ENCODE measurements at regions not wholly inside any gene's neighbourhood (a gene's known extent, or its start where the extent isn't known, plus 50 kb on each side); places are given as distances from the start of the nearest gene placed in this dataset.
"Not testable (repeated sequence)": the region's sequence is repeated elsewhere in the genome, so short reads cannot be mapped to it uniquely, and the experiment has no call there.

DNA sequence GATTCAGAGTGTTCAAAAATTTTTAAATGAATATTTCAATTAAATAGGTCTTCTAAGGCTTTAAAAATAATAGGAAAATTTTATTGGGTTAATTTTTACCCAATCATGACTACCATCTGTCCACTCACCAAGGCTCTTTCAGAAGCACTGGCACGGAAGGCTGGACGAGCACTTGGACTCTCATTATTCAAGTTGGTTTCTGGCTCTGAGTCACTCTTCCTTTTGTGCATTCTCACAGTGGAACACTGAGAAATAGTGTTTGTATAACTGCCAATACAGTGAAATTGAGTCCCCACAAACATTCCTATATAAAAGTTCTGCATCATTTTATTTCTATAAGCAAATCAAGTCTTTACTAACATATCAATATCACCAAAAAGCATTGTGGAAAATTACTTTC lies 1149.0 kb downstream of the EFNA5 start:
- DNase-seq: no peak

DNA sequence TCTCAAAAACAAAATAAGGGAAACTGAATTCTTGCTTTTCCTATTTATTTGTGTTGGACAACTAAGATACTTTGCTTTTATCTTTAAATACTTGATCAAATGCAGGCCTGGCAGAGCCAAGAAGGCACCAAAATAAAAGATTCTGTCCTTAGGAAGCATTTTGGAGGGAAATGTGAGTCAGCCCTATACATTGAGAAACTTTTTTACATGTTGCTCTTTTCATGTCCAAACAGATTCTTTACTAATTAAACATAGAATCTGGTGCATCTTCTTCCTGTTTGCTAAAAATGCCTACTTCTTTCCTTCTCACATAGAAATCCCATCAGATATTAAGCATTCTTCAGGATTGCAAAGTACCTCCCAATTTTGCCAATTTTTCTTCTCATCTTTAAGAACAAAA lies 1160.4 kb downstream of the EFNA5 start:
- DNase-seq: no peak

DNA sequence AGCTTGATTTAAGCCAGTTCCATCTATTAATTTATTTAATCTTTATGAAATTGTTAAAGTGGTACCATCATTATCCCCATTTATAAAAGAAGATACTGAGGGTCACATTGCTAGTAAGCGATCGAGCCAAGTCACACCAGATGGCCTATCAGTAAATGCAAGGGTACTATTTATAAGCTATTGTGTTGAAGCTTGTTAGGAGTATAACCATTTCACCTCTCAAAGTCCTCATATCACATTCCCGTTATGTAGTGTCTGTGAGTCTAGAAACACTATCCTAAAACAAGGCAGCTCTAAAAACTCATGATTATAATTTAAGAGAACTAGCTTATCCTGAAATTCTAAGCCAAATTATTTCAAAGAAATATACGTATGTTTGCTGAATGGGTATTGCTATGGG lies 1161.8 kb downstream of the EFNA5 start:
- DNase-seq: no peak

DNA sequence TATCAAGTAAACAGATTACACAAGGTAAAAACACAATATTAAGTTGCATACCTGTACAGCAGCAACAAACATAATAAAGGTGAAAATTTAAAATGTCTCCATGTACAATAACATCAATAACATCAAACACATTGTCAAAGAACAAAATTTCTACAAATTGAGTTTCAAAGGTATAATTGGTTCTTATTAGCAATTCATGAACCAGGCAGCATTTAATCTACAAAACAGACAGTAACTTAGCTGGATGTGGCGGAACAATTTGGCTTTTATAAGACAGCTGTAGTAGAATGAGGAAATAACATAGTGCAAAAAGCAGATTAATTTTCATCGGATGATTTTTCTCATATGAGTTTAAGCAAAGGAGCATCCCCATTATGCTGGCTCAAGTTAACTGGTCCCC lies 1176.8 kb downstream of the EFNA5 start:
- DNase-seq: no peak

DNA sequence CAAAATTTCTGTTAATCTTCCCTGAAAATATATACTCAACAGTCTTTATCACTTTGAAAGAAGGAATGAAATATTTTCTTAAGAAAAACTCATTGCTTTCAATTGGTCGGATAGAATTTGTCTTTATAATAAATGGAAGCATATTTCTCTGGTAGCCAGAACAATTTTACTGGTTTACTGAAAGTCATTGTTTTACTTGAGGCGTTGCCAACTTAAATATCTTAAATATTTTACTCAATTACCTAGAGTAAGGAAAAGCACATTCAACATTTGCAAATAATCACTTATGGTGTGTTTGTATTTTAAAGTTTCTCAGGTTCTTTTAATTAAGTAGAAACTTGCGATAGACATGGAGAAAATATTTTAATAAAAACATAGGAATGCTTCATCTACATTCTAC lies 1181.7 kb downstream of the EFNA5 start:
- no peak for DNase-seq

DNA sequence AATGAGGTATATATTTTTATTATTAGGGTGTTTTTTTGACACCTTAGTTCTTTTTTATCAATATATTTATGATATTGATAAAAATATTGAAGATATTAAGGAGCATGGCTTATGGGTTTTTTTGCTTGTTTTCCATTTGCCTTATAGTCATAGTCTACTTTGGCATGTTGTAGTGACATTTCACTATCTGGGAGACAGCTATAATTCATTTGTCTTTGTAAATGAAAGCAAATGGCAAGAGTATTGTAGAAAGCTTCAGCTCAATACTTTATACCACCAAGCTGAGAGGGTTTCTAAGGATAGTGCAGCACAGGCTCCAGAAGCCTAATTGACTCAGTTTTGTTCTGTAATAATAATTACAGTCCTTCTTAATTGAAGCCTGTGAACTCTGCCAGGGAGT lies 1182.3 kb downstream of the EFNA5 start:
- DNase-seq: no peak

DNA sequence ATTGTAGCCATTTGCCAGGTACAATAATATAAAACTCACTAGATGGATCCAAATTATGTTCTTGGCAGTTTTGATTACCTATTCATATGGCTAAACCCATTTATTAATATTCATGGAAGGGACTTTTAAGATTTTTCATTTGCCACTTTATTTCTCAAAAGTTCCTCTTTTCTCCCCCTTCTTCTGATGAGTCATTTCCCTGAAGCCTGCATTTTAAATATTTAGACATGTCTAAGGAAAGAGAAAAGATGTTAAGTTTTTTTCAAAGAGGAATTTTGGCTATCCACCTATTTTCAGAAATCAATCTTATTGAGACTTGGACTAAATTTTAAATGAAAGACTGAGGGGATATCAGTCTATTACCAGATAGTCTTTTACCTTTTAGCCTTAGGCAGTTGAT lies 1189.4 kb downstream of the EFNA5 start:
- DNase-seq: no peak

DNA sequence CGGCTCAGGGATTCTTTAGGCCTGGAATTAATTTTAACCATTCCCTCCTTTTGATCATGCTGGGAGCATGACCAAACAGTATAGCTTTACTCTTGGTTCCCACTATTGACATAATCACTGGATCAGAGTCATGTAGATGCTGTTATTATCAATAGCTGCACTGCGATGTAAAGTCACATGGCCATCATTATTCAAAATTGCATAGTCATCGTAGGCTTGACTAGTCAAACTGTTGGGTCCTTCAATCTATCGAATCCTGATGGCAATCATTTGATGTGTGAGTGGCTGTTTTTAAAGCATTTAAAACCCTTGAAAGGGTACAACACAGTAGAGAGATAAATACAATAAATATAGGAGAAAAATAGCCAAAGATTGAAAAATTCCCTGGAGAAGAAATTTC lies 1194.1 kb downstream of the EFNA5 start:
- DNase-seq: no peak

DNA sequence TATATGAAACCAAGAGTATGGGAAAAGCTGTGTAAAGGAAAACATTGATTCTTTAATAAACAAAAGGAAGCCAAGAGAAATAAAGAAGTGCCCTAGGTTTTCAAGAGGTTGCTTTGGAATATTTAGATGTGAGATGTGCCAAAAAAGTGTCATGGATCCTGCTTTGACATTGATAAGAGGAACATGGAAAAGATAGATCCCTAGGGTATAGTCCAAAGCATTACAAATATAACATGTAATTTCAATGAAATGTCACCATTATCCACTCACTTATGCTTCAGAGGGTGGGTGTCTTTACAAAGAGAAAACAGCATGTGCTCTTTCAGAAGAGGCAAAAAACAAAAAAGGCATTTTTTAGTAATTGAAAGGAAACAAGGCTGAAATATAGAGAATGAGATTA lies 1196.7 kb downstream of the EFNA5 start:
- no peak for DNase-seq

DNA sequence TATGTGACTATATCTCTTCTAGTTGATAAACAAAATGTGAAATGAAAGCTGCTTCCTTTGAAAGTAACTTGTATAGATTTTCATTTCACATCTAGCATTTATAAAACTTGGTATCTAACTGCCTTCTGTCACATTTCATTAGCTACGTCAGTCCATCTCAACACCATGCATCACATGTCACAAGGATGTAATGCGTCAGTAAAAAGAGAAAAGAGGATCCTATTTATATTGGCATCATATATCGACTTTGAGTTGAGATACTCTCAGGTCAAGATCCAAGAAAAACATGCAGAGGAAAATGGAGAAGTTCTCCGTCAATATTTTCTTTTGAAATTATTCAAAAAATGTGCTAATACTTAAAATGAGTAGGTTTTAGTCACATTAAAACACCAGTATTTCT lies 1211.2 kb downstream of the EFNA5 start:
- DNase-seq: no peak

DNA sequence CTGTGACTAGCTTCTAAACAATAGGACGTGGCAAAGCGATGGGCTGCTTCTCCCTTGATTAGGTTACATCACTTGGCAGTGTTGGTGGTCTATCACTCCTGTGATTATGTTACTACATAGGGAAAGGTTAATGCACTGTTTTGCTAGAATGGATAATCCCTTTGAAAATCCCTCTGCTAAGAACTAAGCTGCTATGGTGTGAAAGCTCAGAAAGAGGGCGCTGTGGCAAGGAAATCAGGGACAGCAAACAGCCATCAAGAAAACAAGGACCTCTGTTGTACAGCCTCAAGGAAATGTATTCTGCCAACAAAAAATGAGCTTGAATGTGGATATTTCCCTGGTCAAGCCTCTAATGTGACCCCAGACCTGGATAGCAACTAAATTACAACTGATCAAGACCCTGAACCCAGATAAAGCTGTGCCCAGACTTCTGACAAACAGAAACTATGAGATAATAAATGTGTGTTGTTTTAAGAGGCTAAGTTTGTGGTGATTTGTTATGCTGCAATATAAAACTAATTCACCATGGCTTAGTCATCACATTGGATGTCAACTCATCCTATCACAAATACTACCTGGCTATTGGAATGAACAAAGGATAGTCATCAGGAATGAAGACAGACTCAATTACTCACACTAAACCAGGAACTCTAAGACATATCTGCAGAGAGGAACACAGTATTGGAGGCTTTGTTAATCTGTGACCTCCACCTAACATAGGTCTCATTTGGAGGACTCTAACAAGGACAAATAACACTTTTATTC lies 1215.9 kb downstream of the EFNA5 start:
- DNase-seq: no peak

DNA sequence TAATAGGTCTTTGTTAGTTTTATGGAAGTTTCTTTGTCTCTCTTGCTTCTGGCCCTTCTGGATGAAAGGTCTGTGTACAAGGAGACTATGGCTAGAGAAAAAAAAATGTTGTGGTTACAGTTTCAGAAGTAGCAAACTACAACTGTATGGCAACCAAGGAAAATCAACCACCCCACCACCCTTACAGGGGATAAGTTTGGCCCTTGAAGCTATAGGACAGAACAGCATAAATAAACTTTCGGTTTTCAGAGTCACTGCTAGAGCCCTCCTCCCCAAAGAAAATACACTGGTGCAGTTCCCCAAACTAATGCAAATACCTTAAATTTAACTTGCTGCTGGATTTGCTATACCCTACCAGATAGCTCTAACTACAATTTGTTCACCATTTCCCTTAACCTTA lies 1216.7 kb downstream of the EFNA5 start:
- no peak for DNase-seq

DNA sequence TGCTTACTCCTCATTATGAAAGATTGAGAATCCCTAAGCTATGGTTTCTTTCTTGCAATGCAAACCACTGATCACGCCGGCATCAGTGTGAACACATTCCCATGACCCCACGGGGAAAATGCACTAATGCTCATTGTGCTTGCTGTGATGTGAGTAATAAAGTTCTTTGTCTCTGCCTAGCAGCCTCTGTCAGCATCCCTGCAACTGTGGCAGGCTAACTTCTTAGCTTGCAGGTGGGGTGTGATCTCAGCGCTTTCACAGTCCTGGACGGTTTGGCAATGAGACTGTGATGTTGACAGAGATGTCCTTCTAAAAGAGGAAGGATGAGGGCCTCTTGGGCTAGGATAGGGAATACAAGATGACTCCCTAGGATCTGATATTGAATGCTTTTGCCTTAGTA lies 1218.7 kb downstream of the EFNA5 start:
- no peak for DNase-seq

DNA sequence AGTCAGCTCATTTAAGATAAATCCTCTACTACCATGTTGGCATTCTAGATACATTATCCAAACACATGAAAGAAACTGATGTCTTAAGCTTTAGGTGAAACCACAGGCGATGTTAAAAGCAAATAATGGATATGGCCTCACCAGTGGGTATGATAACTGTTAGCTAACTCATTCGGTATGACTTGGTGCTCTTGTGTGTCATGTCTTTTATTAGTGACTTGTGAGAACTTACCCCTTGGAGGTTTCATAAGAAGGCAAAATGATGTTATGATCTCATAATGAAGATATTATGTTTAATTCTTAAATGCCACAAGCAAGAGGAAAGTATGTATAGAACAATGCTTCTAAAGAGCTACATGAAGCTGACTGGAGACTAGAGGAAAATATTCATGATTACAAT lies 1227.0 kb downstream of the EFNA5 start:
- DNase-seq: no peak

DNA sequence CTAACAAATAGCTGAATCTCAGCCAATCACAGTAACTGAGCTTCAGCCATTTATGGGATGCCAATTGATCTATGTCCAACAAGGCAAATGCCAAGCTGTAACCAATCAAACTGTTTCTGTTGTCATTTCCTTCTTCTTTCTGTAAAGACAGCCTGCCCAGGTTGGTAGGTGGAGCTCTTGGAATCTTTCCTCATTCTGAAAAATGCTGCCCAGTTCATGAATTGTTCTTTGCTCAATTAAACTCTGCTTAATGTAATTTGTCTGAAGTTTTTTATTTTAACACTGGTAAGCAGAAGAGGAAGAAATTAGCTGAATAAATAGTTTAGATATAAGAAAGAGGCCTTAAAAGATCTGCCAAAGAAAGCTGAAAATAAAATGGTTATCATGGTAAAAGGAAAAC lies 1235.6 kb downstream of the EFNA5 start:
- no peak for DNase-seq

DNA sequence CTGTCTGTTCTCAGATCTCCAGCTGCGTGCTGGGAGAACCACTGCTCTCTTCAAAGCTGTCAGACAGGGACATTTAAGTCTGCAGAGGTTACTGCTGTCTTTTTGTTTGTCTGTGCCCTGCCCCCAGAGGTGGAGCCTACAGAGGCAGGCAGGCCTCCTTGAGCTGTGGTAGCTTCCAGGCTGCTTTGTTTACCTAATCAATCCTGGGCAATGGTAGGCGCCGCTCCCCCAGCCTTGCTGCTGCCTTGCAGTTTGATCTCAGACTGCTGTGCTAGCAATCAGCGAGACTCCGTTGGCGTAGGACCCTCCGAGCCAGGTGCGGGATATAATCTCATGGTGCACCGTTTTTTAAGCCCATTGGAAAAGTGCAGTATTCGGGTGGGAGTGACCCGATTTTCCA lies 1240.0 kb downstream of the EFNA5 start:
- not testable (repeated sequence) for DNase-seq

DNA sequence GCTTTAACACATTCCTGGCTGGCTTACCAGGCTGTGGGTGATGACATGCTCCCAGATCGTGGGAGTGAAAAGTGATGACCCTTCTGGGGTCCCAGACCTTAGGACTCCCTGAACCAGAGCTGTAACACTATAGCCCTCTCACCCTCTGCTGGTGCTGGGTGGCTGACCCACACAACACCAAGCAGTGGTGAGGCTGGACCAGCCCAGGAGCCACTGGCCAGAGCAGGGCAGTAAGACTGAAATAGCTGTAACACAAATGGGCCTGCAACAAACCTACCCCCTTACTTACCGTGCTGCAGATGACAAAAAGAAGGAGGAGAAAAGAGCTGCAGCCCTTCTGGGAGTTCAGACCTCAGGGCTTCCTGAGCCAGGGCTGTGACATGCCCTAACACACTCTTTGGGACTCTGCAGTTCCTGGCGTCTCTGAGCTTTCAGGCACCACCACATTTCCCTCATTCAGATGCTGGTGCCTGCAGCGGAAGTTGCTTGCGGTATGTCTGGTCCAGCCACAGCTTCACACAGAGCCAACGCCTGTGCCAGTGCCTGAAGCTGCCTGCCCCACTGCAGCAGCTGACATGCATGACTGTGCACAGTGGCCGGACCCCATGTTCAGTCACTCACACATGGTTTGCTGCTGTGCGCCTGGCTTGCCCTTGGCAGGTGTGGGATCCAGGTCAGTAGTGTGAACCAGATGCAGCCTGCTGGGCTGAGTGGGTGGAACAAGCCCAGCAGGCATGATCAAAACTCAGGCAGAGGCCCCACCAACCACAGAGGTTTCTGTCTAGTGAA lies 1247.4 kb downstream of the EFNA5 start:
- DNase-seq: no peak

DNA sequence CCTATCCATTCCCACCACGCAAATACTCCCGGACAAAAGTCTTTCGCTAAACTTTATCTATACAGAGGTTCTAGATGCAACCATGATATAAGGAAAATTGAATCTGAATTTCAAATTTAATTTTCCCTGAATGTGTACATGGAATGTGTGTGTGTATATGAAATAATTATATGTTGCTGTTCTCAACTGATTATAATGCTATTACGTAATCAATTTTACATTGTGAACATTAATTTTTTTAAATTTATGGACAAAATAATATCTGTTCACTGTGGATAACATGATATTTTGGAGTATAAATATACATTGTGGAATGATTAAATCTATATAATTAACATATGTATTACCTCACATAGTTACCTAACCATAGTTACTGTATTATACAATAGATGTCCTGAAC lies 1250.6 kb downstream of the EFNA5 start:
- DNase-seq: no peak

DNA sequence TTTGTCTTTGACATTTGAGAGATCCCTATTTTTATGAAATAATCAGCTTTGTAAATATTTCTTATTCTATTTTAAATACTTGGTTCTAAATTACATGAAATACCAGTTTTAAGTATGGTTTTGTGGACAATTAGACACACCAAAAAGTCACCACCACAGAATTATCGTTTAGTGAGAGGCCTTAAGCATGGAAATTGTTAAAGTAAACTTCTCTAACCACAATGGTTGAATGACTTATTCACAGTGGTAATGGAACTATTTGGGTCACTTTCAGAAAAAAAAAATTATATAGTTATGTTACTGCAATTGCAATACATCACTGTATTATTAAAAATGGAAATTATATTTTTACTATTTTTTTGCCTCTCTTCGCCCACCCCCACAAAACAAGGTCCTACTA lies 1252.5 kb downstream of the EFNA5 start:
- DNase-seq: no peak

DNA sequence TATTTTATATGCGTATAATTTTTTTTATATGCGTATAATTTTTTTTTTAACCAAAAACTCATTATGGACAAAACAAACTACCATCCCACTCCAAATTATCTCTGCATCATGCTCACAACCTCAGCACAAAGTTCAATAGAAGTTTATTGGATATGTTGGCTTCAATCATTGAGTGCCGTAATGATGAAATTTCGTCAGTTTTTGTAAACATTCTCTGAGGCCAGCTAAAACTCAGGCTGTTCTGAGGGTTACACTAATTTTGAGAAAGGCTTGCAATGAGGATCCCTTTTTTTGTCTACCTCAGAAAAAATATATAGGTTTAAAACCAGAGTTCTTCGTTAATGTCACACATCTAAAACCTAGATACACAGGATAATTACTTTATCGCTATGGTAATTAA lies 1253.2 kb downstream of the EFNA5 start:
- DNase-seq: no peak

DNA sequence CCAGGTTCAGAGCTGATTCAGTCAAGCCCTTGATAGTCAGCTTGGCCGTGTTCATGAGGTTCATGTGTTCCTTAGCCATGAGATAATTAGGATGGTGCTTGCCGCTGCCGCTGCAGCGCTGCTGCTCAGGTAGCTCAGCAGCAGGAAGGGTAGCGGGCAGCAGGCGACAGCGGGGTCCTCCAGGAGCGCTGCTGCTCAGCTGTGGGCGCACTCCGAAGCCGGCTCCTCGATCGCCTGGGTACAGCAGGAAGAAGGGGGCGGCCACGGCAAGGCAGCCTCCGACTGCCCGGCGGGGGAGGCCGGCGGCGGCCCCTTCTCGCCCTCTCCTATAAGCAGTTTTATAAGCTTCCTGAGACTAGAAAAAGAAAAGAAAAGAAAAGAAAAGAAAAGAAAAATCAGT lies 1253.6 kb downstream of the EFNA5 start:
- no peak for DNase-seq

DNA sequence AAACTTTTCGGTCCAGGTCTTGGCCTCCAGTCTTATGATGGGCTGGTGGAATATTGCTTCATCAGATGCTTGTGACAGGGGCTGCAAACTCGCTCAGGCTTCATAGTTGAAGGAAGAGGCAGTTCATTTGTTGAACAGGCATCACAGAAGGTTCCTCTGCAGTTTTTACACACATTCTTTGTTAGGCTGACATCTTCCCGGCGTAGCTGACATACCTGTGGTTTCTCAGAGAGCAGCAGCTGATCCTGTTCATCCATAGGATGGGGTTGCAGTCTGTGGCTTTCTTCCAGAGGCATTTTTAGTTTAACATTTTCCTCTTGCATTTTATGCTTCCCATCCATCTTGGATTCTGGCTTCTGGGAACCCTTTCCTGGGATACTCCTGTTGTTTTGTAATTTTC lies 1255.2 kb downstream of the EFNA5 start:
- DNase-seq: no peak

DNA sequence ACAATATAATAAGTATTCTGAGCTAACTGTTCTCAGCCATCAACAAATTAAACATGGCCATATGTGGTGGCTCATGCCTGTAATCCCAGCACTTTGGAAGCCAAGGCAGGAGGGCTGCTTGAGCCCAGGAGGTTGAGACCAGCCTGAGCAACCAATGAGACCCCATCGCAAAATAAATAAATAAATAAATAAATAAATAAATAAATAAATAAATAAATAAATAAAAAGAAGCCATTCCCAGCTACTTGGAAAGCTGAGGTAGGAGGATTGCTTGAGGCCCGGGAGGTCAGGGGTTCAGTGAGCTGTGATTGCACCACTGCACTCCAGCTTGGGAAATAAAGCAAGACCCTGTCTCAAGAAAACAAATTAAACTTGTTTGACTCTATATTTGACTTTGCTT lies 1256.4 kb downstream of the EFNA5 start:
- no peak for DNase-seq

DNA sequence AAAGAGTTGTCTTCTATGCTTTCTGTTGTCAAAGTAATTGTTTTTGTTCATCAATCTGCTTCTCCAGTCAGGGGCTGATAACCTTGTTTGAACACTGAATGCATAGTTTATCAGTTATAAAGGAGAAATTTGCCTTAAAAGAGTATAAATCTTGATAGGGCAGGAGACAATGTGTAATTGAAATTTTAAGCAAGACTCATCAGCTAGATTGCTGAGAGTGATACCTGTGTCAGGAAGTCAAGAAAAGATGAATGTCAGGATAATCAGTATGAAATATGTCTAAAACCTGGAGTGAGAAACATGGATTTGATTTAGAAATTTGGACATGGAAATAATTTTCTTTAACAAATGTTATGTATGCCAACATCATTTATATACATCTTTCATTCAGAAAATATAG lies 1258.1 kb downstream of the EFNA5 start:
- no peak for DNase-seq

DNA sequence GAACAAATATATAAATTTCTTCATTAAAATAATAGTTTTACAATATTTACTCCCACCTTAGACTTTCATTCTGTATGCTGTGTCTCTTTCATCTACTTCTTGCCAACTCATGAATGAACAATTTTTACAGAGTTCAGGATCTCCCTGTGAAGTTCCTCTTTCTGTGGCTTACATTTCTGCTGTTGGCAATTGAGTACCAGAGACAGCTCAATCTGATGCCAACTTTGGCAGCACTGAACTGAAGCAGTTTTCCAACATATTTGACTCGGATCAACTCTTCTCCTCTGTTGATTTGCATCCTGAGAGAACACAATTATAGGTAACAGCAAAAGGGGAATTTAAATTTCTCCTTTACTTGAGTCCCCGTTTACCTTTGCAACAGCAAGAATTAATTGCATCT lies 1262.2 kb downstream of the EFNA5 start:
- no peak for DNase-seq

Measured in NCI-H187 treated with DMSO at 0.1 percent for 48 hours (cell line).